Left ventricle myocardium inferior (tissue), 1 donor: ENCODE measurements at regions not wholly inside any gene's neighbourhood (a gene's known extent, or its start where the extent isn't known, plus 50 kb on each side); places are given as distances from the start of the nearest gene placed in this dataset.

Experiments
- DNase-seq: peaks from one replicate; pipeline ENCODE4 v3.0.0-alpha.2; 2020
- H3K27ac ChIP-seq: fragments of 200-600 bp; replicated peaks from 2 replicates; pipeline ENCODE4 v1.8.0; 2021
- H3K27me3 ChIP-seq: fragments of 200-600 bp; 2 replicates; pipeline ENCODE4 v1.8.0; 2021; ENCODE audit warnings: low read depth
- H3K36me3 ChIP-seq: fragments of 200-600 bp; 2 replicates; pipeline ENCODE4 v1.8.0; 2021
- H3K4me1 ChIP-seq: fragments of 200-600 bp; 2 replicates; pipeline ENCODE4 v1.8.0; 2021
- H3K4me3 ChIP-seq: fragments of 200-600 bp; 2 replicates; pipeline ENCODE4 v1.8.0; 2021; ENCODE audit warnings: mild to moderate bottlenecking, moderate library complexity
- H3K9me3 ChIP-seq: fragments of 200-600 bp; replicated peaks from 2 replicates; pipeline ENCODE4 v1.8.0; 2021
- intact Hi-C: fragments of 100-400 bp; cut with micrococcal nuclease; formaldehyde crosslinking; loops from one replicate; pipeline ENCODE4 v1.11.0; 2022
- TF ChIP-seq, protein P1 (sequence below): fragments of 200-600 bp; IDR thresholded peaks from 2 replicates; pipeline ENCODE4 v1.8.0; 2021; ENCODE audit warnings: antibody characterized with exemption, mild to moderate bottlenecking, borderline replicate concordance
- donor health status: DM: no; HTN: yes; CAD: no; lungs with severe emphysema.

DNA sequence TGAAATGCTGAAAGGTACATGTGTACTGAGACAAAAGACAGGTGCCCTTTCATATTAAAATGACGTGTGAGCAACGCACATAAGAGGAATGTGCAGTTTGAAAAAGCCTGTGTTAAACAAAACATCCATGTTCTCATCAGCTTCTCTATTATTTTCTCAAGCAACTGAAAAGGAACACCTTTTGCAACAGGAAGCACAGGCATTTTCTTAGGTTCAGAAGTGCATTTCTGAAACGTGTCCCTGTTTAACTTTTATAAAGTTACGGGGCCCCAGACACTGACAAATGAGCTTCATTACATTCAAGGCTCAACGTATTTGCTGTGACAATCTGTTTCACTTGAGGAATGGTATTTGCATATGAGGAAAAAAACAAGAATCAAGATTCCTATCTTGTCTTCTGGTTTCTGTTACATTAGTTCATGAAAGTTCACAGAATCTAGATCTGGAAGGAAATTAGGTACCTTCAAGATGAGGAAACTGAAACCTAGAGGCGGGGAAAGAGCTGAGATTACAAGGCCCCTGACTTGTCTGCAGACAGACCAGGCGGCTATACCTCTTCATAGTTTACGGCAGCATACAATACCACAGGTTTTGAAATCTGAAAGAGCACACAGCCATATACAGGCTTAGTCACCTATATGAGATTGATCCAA, 431.7 kb downstream of the KLF12 start:
- intact Hi-C loops = no loop called here
- Histone ChIP-seq H3K4me1 (peaks cover 9% of the 10 kb centered on the region), H3K4me3 (no peak overlapping the region), H3K27me3 (no peaks in the 10 kb centered on the region), H3K36me3 (peaks cover 24% of the 10 kb centered on the region), H3K27ac (no peak overlapping the region), H3K9me3 (no peaks in the 10 kb centered on the region)
- no peak for DNase-seq
- TF ChIP-seq, protein P1, sequence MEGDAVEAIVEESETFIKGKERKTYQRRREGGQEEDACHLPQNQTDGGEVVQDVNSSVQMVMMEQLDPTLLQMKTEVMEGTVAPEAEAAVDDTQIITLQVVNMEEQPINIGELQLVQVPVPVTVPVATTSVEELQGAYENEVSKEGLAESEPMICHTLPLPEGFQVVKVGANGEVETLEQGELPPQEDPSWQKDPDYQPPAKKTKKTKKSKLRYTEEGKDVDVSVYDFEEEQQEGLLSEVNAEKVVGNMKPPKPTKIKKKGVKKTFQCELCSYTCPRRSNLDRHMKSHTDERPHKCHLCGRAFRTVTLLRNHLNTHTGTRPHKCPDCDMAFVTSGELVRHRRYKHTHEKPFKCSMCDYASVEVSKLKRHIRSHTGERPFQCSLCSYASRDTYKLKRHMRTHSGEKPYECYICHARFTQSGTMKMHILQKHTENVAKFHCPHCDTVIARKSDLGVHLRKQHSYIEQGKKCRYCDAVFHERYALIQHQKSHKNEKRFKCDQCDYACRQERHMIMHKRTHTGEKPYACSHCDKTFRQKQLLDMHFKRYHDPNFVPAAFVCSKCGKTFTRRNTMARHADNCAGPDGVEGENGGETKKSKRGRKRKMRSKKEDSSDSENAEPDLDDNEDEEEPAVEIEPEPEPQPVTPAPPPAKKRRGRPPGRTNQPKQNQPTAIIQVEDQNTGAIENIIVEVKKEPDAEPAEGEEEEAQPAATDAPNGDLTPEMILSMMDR = no peak

DNA sequence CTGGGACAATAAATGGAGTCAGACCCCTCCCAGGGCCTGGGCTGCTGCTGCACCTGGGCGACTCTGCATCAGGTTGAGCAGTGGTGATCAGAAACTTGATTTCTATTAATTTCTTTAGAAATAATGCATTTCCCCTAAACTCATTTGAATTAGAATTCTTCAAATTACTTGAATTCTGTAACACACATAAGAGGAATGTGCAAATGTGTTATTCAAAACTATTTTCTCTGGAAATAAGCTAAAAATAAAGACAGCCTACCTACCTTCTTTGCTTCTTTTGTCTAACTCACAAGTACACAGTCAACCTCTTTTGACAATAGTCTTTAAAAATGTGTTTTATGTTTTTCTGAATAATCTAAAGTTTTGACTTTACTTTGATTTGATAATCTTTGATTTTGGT, 433.0 kb downstream of the KLF12 start:
- TF ChIP-seq, protein P1 = no peak
- Histone ChIP-seq H3K36me3 (peaks cover 17% of the 10 kb centered on the region), H3K4me1 (peaks cover 9% of the 10 kb centered on the region), H3K4me3 (no peak overlapping the region), H3K9me3 (no peaks in the 10 kb centered on the region), H3K27ac (no peak overlapping the region), H3K27me3 (no peaks in the 10 kb centered on the region)
- intact Hi-C loops = no loop called here
- DNase-seq = no peak

DNA sequence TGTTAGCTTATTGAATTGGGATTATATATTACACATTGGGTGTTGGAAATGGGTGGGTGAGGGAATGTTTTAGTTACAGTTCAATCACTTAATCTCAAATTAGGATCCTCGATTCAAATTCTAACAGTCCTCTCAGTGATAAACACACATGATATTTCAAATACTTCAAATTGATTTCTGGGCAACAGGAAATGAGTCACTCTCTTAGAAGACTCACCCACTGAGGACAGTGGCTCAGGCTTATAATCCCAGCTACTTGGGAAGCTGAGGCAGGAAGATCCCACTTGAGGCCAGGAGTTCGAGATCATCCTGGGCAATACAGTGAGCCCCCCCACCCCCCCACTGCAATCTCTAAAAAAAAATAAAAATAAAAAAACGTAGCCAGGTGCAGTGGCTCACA, 435.3 kb downstream of the KLF12 start:
- intact Hi-C loops = no loop called here
- H3K27me3 ChIP-seq = no peaks in the 10 kb centered on the region
- peaks cover 9% of the 10 kb centered on the region for H3K4me1 ChIP-seq
- TF ChIP-seq, protein P1 = no peak
- DNase-seq = no peak
- no peaks in the 10 kb centered on the region for H3K9me3 ChIP-seq
- no peak overlapping the region for H3K27ac ChIP-seq
- H3K36me3 ChIP-seq = peaks cover 24% of the 10 kb centered on the region
- no peak overlapping the region for H3K4me3 ChIP-seq

DNA sequence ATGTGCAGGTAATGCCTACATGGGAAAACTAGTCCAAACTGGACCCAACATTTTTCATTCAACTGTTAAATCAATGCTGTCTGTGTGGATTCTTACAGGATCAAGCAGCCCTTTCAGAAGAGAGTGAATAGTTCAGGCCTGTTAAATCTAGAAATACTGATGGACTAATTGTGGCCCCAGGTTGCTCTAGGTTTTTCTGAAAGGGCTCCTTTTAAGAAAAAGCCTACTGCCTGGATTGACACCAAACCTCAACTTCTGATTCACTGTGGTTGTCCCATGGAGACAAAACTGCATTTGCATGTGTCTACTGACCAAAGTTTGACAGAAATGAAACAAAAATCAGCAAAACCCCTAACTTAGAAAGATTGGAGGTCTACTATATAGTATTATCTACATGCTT, 437.0 kb downstream of the KLF12 start:
- Histone ChIP-seq H3K4me1 (peaks cover 1% of the 10 kb centered on the region), H3K9me3 (no peaks in the 10 kb centered on the region), H3K4me3 (no peak overlapping the region), H3K27ac (no peak overlapping the region), H3K27me3 (no peaks in the 10 kb centered on the region), H3K36me3 (peaks cover 24% of the 10 kb centered on the region)
- no peak for DNase-seq
- TF ChIP-seq, protein P1 = no peak
- intact Hi-C loops = no loop called here

DNA sequence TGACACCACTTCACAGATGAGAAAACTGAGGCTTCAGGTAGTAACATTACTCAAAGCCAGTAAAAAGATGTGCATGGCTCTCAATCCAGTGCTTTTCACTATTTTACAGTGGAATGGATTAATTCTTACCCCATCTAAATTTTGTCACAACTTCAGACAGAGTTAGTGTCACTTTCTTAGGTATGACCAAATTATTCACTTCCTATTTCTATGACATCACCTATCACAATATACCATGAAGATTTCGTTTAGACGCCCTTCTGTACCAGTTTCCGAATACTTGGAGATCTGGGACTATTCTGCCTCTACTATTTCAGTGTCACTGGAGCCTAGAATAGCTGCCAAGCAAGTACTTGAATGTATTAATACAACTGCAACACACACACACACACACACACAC, 437.5 kb downstream of the KLF12 start:
- no peak for DNase-seq
- Histone ChIP-seq H3K27ac (no peak overlapping the region), H3K36me3 (peaks cover 28% of the 10 kb centered on the region), H3K4me1 (no peaks in the 10 kb centered on the region), H3K4me3 (no peak overlapping the region), H3K27me3 (no peaks in the 10 kb centered on the region), H3K9me3 (no peaks in the 10 kb centered on the region)
- intact Hi-C loops = no loop called here
- TF ChIP-seq, protein P1 = no peak
